Activated T-cell treated with anti-CD3 and anti-CD28 coated beads for 48 hours (primary cell): ENCODE measurements at regions not wholly inside any gene's neighbourhood (a gene's known extent, or its start where the extent isn't known, plus 50 kb on each side); places are given as distances from the start of the nearest gene placed in this dataset.
"Not testable (repeated sequence)": the region's sequence is repeated elsewhere in the genome, so short reads cannot be mapped to it uniquely, and the experiment has no call there.

Source experiments
- DNase-seq: peaks from one replicate; pipeline ENCODE4 v3.0.0-alpha.2; 2020; ENCODE audit warnings: low read depth

GRCh38 chrX:25141684-25142083 is 125.9 kb upstream of the ARX start:
- no peak for DNase-seq

DNA sequence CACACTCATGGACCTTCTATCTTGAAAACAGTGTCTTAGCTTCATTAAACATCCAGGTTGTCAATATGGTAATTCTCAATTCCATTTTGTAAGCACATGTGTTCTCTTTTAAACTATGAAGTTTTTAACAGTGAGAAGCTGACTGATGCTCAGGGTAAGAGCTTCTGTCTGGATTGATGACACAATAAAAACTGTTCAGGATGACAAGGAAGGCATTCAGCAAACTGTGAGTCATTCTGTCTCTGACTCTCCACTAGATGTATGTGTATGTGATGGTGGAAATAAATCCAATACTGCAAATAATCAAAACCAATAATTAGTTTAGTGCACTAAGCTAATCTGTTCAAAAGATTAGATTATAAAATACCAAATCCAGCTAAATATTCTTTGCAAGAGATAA is 115.3 kb upstream of the ARX start:
- no peak for DNase-seq

DNA sequence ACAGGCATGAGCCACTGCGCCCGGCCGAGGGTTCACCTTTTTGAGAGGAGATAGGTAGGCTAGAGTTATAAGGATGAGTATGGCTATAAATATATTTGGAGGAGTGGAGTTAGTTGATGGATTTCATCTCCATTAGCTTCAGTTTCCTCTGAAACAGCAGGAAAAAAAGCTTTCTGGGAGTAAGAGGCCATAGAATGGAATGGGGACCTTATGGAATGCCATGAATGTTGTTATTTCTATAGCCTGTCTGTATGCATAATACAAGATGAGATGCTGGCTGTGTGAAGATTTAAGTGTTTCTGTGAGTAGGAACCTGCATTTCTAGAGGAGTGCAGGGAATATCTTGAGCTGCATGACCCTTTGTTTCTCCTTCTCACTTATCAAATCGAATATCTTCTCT is 114.9 kb upstream of the ARX start:
- DNase-seq, result no peak

- no peak for DNase-seq
Observed at GRCh38 chrX:25125483-25125882, 109.7 kb upstream of the ARX start.

DNA sequence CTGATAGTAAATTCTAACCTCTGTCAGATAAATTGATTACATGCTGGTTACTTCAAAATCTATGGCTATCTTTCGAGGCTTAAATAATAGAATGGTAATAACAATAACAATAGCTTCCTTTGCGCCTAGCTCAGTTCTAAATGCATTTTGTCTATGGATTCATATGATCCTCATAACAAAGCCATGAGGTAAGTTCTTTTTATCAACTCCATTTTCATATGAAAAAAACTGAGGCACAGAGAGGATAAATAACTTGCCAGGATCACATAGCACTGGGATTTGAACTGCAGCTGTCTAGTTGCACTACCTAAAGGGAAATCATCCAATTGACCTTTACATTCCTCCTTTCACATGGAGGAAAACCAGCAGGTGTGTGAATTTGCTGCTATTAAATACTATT is 108.6 kb upstream of the ARX start:
- no peak for DNase-seq

DNA sequence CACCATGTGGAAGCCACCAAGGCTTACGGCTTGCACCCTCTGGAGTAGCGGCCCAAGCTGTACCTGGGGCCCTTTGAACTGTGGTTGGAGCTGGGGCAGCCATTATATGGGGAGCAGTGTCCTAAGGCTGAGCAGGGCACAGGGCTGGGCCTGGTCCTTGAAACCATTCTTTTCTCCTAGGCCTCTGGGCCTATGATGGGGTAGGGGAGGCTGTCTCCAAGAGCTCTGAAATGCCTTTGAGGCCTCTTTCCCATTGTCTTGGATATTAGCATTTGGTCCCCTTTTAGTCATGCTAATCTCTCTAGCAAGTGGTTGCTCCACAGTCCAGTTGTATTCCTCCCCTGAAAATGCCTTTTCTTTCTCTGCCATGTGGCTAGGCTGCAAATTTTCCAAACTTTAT is 96.4 kb upstream of the ARX start:
- no peak for DNase-seq

DNA sequence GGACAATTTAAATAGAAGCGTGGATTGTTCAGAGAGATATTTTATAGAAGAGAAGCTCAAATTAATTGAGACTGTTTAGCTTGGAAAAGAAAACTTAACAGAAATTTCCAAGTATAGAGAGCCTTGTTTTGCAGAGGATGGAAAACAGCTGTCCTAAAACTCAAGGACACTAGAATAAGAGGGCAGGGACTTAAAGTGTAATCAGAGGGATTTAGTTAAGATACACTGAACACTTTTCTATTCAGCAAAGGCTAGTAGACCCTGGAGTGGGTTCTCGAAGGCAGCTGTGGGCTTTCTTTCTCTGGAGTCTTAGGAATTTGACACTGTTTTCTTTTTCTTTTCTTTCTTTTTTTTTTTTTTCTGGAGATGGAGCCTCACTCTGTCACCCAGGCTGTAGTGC is 92.7 kb upstream of the ARX start:
- no peak for DNase-seq

DNA sequence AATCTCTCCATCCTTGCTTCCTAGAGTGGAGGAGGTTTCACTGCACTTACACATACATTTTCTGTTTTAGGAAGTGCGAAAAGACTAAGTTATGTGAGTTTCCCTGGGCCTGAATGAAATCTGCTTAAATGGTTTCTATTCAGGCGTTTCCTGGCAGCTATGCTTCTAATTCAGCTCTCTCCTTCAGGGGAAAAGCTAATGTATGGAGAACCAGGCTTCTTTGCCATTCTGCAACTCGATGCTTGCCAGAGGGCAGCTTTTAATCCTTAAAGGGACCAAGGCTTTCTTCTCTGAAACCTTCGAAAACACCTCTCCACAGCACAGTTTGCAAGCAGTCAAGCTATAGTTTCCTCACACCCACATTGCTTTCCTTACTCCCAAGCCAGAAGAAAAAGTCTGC is 89.5 kb upstream of the ARX start:
- no peak for DNase-seq

GRCh38 chrX:25096522-25097045 is 80.8 kb upstream of the ARX start:
- DNase-seq, result no peak

DNA sequence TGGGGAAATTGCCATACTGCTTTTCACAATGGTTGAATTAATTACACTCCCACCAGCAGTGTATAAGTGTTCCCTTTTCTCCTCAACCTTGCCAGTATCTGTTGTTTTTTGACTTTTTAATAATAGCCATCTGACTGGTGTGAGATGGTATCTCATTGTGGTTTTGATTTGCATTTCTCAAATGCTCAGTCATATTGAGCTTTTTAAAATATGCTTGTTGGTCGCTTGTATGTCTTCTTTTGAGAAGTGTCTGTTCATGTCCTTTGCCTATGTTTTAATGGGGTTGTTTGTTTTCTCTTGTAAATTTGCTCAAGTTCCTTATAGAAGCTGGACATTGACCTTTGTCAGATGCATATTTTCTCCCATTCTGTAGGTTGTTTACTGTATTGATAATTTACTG is 75.4 kb upstream of the ARX start:
- not testable (repeated sequence) for DNase-seq

- no peak for DNase-seq
Observed at GRCh38 chrX:25084446-25084845, 68.7 kb upstream of the ARX start.

GRCh38 chrX:25083661-25084060 is 67.9 kb upstream of the ARX start:
- no peak for DNase-seq

DNA sequence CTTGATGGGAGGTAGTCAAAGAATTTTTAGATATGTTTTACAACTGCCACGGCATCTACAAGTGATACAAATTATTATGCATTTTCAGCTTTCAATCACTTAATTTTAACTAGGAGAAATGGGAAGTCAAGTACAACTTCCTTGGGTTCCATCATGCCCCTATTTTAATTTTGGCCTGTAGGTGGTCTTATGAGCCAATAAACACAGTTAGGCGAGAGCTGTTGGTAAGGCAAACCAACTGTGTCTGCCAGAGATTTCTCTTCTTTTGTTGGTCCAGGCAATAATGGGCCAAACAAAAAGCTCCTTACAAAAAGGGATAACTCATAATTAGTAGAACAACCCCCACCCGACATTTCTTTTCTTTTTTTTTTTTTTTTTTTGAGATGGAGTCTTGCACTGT is 63.3 kb upstream of the ARX start:
- no peak for DNase-seq

DNA sequence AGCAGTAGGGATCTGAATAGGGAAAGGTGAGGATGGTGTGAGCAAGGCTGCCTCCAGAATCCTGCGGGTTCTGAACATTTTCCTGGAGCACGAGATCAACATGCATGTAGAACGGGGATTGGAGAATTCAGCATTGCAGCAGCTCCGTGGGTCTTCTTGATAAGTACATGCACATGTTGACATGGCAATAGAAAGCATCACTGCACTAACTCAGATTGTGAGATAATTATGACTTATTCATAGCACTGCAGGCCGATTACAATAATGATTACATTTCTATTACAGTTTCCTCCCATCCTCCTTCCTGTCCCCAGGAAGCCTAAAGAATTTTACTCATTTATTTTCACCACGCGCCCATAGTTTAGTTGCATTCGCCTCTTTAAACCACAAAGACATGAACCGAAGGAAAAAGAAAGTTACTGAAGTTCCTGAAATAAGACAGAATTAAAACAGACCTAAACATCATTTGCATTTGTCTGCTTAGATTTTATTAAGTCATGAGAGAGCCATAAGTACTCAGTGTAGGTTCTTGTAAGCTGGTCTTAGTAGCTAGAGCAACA is 61.3 kb upstream of the ARX start:
- DNase-seq, result no peak

GRCh38 chrX:25072247-25072646 is 56.5 kb upstream of the ARX start:
- no peak for DNase-seq

- DNase-seq, result no peak
Observed at GRCh38 chrX:25070038-25070437, 54.3 kb upstream of the ARX start.

DNA sequence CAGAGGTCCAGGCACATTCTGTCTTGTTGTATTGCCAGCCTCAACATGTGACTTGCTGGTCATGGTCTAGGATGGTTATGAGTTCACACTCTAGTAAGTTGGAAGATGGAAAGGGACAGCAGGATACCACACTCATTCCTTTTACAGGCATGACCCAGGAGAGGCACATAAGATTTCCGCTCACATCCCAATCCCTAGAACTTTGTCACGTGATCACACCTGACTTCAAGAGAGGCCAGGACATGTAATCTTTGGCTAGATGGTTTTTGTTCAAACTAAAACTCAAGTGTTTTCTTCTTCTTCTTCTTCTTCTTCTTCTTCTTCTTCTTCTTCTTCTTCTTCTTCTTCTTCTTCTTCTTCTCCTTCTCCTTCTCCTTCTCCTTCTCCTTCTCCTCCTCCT is 53.4 kb upstream of the ARX start:
- DNase-seq, result no peak

DNA sequence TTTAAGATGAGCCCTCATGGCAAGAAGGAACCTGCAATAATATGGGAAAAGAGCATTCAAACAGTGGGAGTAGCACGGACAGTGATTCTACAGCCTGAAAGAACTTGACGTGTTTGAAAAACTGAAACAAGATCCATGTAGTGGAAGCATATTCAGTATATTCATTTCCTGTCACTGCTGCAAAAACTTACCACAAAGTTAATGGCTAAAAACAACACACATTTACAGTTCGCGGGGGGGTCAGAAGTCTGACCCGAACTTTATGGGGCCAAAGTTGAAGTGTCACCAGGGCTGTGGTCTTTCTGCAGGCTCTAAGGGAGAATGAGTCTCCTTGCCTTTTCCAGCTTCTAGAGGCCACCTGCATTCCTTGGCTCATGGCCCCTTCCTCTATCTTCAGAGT is 52.6 kb upstream of the ARX start:
- DNase-seq, result no peak

- DNase-seq, result no peak
Observed at GRCh38 chrX:25067271-25068172, 51.8 kb upstream of the ARX start.

DNA sequence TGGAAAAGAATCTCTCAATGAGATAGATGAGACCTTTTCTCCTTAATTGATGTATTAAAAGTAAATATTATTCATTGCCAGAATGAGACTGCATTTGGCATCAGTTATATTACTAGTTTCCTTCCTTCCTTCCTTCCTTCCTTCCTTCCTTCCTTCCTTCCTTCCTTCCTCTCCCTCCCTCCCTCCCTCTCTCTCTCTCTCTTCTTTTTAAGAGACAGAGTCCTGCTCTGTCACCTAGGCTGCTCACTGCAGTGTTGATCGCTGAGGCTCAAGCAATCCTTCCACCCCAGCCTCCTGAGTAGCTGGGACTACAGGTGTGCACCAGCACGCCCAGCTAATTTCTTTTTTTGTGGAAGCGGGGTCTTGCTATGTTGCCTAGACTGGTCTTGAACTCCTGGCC is 50.4 kb upstream of the ARX start:
- DNase-seq, result no peak
